Suprapubic skin (tissue), 3 donors: ENCODE measurements at regions not wholly inside any gene's neighbourhood (a gene's known extent, or its start where the extent isn't known, plus 50 kb on each side); places are given as distances from the start of the nearest gene placed in this dataset.
"Not testable (repeated sequence)": the region's sequence is repeated elsewhere in the genome, so short reads cannot be mapped to it uniquely, and the experiment has no call there.

ENCODE experiments used
- POLR2A ChIP-seq, 2 donors: fragments of 450-650 bp; IDR thresholded peaks; one replicate each; pipeline ENCODE4 v1.6.1; 2017; ENCODE audit warnings: antibody characterized with exemption in 2 of 2, mild to moderate bottlenecking in 2 of 2, moderate library complexity in 2 of 2
- TF ChIP-seq, protein P1 (sequence below), 2 donors: fragments of 200-600 bp in 1 of 2; fragments of 450-650 bp in 1 of 2; sonication (generic) in 1 of 2; IDR thresholded peaks; one replicate each; pipeline ENCODE4 v1.5.1; 2016 to 2019; ENCODE audit warnings: antibody characterized with exemption in 2 of 2, mild to moderate bottlenecking in 1 of 2, moderate library complexity in 1 of 2

DNA sequence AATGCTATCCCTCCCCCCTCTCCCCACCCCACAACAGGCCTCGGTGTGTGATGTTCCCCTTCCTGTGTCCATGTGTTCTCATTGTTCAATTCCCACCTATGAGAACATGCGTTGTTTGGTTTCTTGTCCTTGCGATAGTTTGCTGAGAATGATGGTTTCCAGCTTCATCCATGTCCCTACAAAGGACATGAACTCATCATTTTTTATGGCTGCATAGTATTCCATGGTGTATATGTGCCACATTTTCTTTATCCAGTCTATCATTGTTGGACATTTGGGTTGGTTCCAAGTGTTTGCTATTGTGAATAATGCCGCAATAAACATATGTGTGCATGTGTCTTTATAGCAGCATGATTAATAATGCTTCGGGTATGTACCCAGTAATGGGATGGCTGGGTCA lies 1156.1 kb downstream of the NAALADL2 start:
- TF ChIP-seq, protein P1, sequence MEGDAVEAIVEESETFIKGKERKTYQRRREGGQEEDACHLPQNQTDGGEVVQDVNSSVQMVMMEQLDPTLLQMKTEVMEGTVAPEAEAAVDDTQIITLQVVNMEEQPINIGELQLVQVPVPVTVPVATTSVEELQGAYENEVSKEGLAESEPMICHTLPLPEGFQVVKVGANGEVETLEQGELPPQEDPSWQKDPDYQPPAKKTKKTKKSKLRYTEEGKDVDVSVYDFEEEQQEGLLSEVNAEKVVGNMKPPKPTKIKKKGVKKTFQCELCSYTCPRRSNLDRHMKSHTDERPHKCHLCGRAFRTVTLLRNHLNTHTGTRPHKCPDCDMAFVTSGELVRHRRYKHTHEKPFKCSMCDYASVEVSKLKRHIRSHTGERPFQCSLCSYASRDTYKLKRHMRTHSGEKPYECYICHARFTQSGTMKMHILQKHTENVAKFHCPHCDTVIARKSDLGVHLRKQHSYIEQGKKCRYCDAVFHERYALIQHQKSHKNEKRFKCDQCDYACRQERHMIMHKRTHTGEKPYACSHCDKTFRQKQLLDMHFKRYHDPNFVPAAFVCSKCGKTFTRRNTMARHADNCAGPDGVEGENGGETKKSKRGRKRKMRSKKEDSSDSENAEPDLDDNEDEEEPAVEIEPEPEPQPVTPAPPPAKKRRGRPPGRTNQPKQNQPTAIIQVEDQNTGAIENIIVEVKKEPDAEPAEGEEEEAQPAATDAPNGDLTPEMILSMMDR (IDR thresholded peaks at IDR 0.05): not testable (repeated sequence)
- not testable (repeated sequence) for TF ChIP-seq POLR2A (IDR thresholded peaks at IDR 0.05)
